Upper lobe of right lung (tissue), 1 donor: ENCODE measurements at regions not wholly inside any gene's neighbourhood (a gene's known extent, or its start where the extent isn't known, plus 50 kb on each side); places are given as distances from the start of the nearest gene placed in this dataset.

Experiments
- ATAC-seq: fragments of 200-7000 bp; cut with Tn5 transposase; one replicate; pipeline ENCODE4 v1.9.1; 2020; ENCODE audit warnings: mild to moderate bottlenecking, moderate library complexity
- DNase-seq: peaks from one replicate; pipeline ENCODE4 v3.0.0-alpha.2; 2020
- H3K27ac ChIP-seq: fragments of 200-600 bp; one replicate; pipeline ENCODE4 v1.8.0; 2022
- H3K27me3 ChIP-seq: fragments of 200-600 bp; one replicate; pipeline ENCODE4 v1.8.0; 2022; ENCODE audit warnings: mild to moderate bottlenecking
- H3K36me3 ChIP-seq: fragments of 200-600 bp; one replicate; pipeline ENCODE4 v1.8.0; 2022
- H3K4me1 ChIP-seq: fragments of 200-600 bp; one replicate; pipeline ENCODE4 v1.8.0; 2022
- H3K4me3 ChIP-seq: fragments of 200-600 bp; one replicate; pipeline ENCODE4 v1.8.0; 2022; ENCODE audit warnings: mild to moderate bottlenecking
- H3K9me3 ChIP-seq: fragments of 200-600 bp; one replicate; pipeline ENCODE4 v1.8.0; 2022
- intact Hi-C: fragments of 100-400 bp; cut with DNase I; formaldehyde crosslinking; loops from one replicate; pipeline ENCODE4 v1.11.0; 2022
- TF ChIP-seq, protein P1 (sequence below): fragments of 200-600 bp; IDR thresholded peaks from one replicate; pipeline ENCODE4 v1.8.0; 2022; ENCODE audit warnings: antibody characterized with exemption
- donor health status: DM: no; HTN: yes; CAD: no; lungs with severe emphysema.

DNA sequence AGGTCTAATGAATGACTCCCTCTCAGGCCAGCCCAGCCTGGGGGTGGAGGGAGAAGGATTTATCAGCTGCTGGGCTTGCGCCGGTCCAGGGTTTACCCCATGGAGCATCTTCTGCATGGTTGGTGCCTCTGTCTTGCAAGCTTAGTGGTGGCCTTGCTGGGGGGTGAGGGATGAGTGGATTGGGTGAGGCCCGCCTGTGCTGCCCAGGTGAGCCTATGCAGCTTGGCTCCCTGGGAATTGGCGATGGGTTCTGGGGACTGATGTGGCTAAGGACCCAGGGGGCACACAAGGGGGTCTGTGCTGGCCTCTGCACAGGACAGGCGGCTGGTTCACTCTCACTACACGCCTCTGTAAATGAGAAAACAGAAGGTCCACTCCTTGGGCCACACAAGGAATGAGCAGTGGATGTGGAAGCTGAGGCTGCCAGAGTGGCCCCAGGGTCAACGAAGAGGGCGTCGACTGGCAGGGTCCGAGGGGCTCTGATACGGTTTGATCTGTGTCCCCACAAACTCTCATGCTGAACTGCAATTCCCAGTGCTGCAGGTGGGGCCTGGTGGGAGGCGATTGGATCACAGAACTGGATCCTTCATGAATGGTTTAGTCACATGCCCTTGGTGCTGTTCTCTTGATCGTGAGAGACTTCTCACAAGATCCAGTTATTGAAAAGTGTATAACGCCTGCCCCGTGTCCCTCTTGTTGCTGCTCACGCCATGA is 151.6 kb upstream of the HDAC4 start:
- no peaks in the 10 kb centered on the region for H3K27me3 ChIP-seq
- no peaks in the 10 kb centered on the region for H3K9me3 ChIP-seq
- TF ChIP-seq, protein P1, sequence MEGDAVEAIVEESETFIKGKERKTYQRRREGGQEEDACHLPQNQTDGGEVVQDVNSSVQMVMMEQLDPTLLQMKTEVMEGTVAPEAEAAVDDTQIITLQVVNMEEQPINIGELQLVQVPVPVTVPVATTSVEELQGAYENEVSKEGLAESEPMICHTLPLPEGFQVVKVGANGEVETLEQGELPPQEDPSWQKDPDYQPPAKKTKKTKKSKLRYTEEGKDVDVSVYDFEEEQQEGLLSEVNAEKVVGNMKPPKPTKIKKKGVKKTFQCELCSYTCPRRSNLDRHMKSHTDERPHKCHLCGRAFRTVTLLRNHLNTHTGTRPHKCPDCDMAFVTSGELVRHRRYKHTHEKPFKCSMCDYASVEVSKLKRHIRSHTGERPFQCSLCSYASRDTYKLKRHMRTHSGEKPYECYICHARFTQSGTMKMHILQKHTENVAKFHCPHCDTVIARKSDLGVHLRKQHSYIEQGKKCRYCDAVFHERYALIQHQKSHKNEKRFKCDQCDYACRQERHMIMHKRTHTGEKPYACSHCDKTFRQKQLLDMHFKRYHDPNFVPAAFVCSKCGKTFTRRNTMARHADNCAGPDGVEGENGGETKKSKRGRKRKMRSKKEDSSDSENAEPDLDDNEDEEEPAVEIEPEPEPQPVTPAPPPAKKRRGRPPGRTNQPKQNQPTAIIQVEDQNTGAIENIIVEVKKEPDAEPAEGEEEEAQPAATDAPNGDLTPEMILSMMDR: no peak
- DNase-seq (peak; percentile 33), ATAC-seq (no peak)
- H3K4me1 ChIP-seq: no peaks in the 10 kb centered on the region
- no peaks in the 10 kb centered on the region for H3K36me3 ChIP-seq
- no peak overlapping the region for H3K4me3 ChIP-seq
- intact Hi-C loops: no loop called here
- H3K27ac ChIP-seq: no peak overlapping the region

DNA sequence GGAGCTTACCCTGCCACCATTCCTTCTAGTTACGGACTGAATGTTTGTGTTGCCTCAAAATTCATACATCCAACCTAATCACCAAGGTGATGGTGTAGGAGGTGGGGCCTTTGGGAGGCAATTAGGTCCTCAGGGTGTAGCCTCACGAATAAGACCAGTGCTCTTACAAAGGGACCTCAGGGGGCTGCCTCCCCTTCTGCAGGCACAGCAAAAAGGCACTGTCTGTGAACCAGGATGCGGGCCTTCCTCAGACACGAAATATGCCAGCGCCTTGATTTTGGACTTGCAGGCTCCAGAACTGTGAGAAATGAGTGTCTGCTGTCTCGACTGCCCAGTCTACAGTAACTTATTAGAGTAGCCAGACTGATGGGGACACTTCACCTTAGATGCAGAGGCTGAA is 150.4 kb upstream of the HDAC4 start:
- Histone ChIP-seq H3K4me1 (no peaks in the 10 kb centered on the region), H3K27ac (no peak overlapping the region), H3K36me3 (no peaks in the 10 kb centered on the region), H3K4me3 (no peak overlapping the region), H3K27me3 (no peaks in the 10 kb centered on the region), H3K9me3 (no peaks in the 10 kb centered on the region)
- intact Hi-C loops: no loop called here
- DNase-seq: no peak
- ATAC-seq: no peak
- TF ChIP-seq, protein P1: no peak

DNA sequence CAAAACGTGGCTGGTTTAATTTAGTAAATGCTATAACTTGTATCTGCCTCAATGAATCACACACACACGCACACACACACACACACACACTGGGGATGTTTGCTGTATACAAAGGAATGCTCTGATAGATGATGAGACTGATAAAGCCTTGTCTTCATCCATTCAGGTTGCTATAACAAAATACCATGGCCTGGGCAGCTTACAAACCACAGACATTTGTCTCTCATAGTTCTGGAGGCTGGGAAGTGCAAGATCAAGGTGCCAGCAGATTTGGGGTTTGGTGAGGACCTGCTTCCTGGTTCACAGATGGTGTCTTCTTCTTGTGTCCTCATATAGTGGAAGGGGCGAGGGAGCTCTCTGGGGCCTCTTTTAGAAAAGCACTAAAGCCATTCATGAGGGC is 149.5 kb upstream of the HDAC4 start:
- H3K9me3 ChIP-seq: no peaks in the 10 kb centered on the region
- no peak overlapping the region for H3K27ac ChIP-seq
- DNase-seq (no peak), ATAC-seq (no peak)
- no peaks in the 10 kb centered on the region for H3K36me3 ChIP-seq
- H3K4me3 ChIP-seq: no peak overlapping the region
- H3K27me3 ChIP-seq: no peaks in the 10 kb centered on the region
- no peaks in the 10 kb centered on the region for H3K4me1 ChIP-seq
- intact Hi-C loops: no loop called here
- TF ChIP-seq, protein P1: no peak

DNA sequence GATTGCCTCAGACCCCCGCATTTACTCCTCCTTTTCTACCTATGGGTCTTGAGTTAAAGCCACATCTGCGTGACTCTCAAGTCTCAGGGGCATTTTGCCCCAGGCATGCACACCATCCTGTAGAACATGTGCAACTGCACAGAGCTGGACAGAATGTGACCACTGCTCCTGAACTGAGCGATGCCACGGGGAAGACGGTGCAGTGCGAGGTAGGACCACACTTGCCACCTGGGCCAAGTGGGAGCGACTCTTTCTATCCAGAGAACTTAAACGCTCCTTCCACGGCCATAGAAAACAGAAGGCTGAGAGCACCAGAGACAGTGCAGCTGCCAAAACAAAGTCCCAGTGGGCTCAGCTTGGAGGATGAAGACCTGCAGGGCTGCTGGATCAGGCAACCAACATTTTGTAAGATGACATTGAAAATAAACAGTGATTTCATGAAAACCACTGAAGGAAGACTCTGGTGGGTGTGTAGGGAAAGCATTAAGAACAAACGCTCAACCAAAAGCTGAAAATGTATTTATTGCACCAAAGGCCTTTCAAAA is 149.0 kb upstream of the HDAC4 start:
- Histone ChIP-seq H3K4me1 (no peaks in the 10 kb centered on the region), H3K9me3 (no peaks in the 10 kb centered on the region), H3K4me3 (no peak overlapping the region), H3K27me3 (no peaks in the 10 kb centered on the region), H3K27ac (no peak overlapping the region), H3K36me3 (no peaks in the 10 kb centered on the region)
- intact Hi-C loops: no loop called here
- DNase-seq (no peak), ATAC-seq (no peak)
- TF ChIP-seq, protein P1: no peak

DNA sequence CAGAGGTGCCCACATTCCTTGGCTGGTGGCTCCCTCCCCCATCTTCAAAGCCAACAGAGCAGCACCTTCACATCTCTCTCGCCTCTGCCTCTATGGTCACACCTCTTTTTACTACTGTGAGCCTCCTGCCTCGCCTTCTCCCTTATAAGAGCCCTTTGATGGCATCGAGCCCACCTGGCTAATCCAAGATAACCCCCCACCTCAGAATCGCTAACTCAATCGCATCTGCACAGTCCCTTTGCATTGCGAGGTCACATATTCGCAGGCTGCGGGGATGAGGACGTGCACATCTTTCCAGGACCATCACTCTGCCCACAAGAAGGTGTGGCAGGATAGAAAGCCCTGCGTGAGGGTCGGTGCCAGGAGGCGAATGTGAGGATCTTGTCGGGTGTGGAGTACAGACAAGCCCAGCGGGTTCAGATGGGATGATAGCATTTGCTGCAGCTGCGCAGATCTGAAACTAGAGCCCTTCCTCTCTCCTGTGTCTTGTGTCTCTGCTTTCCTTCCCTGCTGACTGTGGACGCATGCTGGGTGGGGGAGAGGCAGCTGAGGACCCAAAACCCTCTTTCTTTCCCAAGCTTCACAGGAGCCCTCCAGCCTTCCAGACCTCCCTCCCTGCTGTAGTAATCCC is 148.3 kb upstream of the HDAC4 start:
- Histone ChIP-seq H3K27me3 (no peaks in the 10 kb centered on the region), H3K4me1 (no peaks in the 10 kb centered on the region), H3K4me3 (no peak overlapping the region), H3K27ac (no peak overlapping the region), H3K9me3 (no peaks in the 10 kb centered on the region), H3K36me3 (no peaks in the 10 kb centered on the region)
- ATAC-seq (no peak), DNase-seq (peak; percentile 35)
- intact Hi-C loops: no loop called here
- TF ChIP-seq, protein P1: no peak
